HG03558 (cell line): ENCODE measurements at regions not wholly inside any gene's neighbourhood (a gene's known extent, or its start where the extent isn't known, plus 50 kb on each side); places are given as distances from the start of the nearest gene placed in this dataset.

Experiments
- ATAC-seq: cut with Tn5 transposase; IDR thresholded peaks from one replicate; pipeline ENCODE4 v1.9.1; 2021; ENCODE audit warnings: moderate number of reproducible peaks; ENCODE audit not compliant: unreplicated experiment; ENCODE audit errors: extremely low read depth

- ATAC-seq = no peak
These were observed 682.8 kb upstream of the KIRREL3 start for GRCh38 chr11:127683321-127683720.

GRCh38 chr11:127679816-127680545 lies 679.4 kb upstream of the KIRREL3 start:
- no peak for ATAC-seq

GRCh38 chr11:127678631-127679030 lies 678.1 kb upstream of the KIRREL3 start:
- ATAC-seq = no peak

- no peak for ATAC-seq
These were observed 677.3 kb upstream of the KIRREL3 start for GRCh38 chr11:127677660-127678425.

- ATAC-seq = no peak
These were observed 675.0 kb upstream of the KIRREL3 start for GRCh38 chr11:127675581-127675980.

GRCh38 chr11:127674754-127675153 lies 674.2 kb upstream of the KIRREL3 start:
- no peak for ATAC-seq

GRCh38 chr11:127670374-127671119 lies 670.0 kb upstream of the KIRREL3 start:
- ATAC-seq = no peak

- ATAC-seq = no peak
These were observed 655.7 kb upstream of the KIRREL3 start for GRCh38 chr11:127656116-127656836.

- ATAC-seq = no peak
These were observed 652.5 kb upstream of the KIRREL3 start for GRCh38 chr11:127653076-127653475.

- no peak for ATAC-seq
These were observed 651.3 kb upstream of the KIRREL3 start for GRCh38 chr11:127651888-127652221.

GRCh38 chr11:127651175-127651887 lies 650.8 kb upstream of the KIRREL3 start:
- no peak for ATAC-seq

GRCh38 chr11:127649958-127650357 lies 649.4 kb upstream of the KIRREL3 start:
- no peak for ATAC-seq

GRCh38 chr11:127649071-127649470 lies 648.5 kb upstream of the KIRREL3 start:
- no peak for ATAC-seq

GRCh38 chr11:127648583-127648982 lies 648.0 kb upstream of the KIRREL3 start:
- ATAC-seq = no peak

- ATAC-seq = no peak
These were observed 643.8 kb upstream of the KIRREL3 start for GRCh38 chr11:127644366-127644765.

GRCh38 chr11:127643268-127644058 lies 642.9 kb upstream of the KIRREL3 start:
- no peak for ATAC-seq

GRCh38 chr11:127640561-127641451 lies 640.2 kb upstream of the KIRREL3 start:
- ATAC-seq = no peak

GRCh38 chr11:127639916-127640315 lies 639.3 kb upstream of the KIRREL3 start:
- ATAC-seq = no peak
